Stomach (tissue), 8 donors: ENCODE measurements at regions not wholly inside any gene's neighbourhood (a gene's known extent, or its start where the extent isn't known, plus 50 kb on each side); places are given as distances from the start of the nearest gene placed in this dataset.

Source experiments
- DNase-seq, 2 donors: peaks; one replicate each; pipeline versions ENCODE4 v3.0.0 to v3.0.0-alpha.2; 2013 to 2019
- H3K27ac ChIP-seq, 5 donors: fragments of 200-600 bp in 4 of 5; sonication (generic) in 4 of 5; one replicate each; pipeline ENCODE4 v1.5.1; 2013 to 2019; ENCODE audit warnings: mild to moderate bottlenecking in 1 of 5, moderate library complexity in 1 of 5
- H3K27me3 ChIP-seq, 3 donors: fragments of 200-600 bp; sonication (generic); one replicate each; pipeline ENCODE4 v1.5.1; 2017 to 2019; ENCODE audit warnings: mixed run types in 1 of 3
- H3K36me3 ChIP-seq, 4 donors: fragments of 200-600 bp; sonication (generic); 1 replicate in 3 of 4; 2 replicates in 1 of 4; pipeline ENCODE4 v1.5.1; 2016 to 2019
- H3K4me1 ChIP-seq, 4 donors: fragments of 200-600 bp; sonication (generic); one replicate each; pipeline ENCODE4 v1.5.1; 2016 to 2019
- H3K4me3 ChIP-seq, 4 donors: fragments of 200-600 bp; sonication (generic) in 3 of 4; one replicate each; pipeline ENCODE4 v1.5.1; 2016 to 2019; ENCODE audit warnings: mild to moderate bottlenecking in 1 of 4
- H3K9me3 ChIP-seq, 4 donors: fragments of 200-600 bp; sonication (generic); one replicate each; pipeline ENCODE4 v1.5.1; 2016 to 2019
- EP300 ChIP-seq: sonication (generic); formaldehyde crosslinking; IDR thresholded peaks from one replicate; pipeline ENCODE4 v1.6.1; 2017; ENCODE audit warnings: antibody characterized with exemption
- POLR2A ChIP-seq, 4 donors: fragments of 450-650 bp; IDR thresholded peaks; one replicate each; pipeline ENCODE4 v1.6.1; 2016; ENCODE audit warnings: antibody characterized with exemption in 4 of 4, control low read depth in 2 of 4, mild to moderate bottlenecking in 1 of 4, moderate library complexity in 1 of 4
- POLR2AphosphoS5 ChIP-seq, 3 donors: sonication (generic); formaldehyde crosslinking; IDR thresholded peaks; one replicate each; pipeline ENCODE4 v1.6.1; 2016; ENCODE audit warnings: antibody characterized with exemption in 3 of 3
- WGBS, 5 donors: extraction: QIAGEN DNeasy Blood & Tissue Kit in 3 of 5; methylation state at CpG; one replicate each; pipeline versions ENCODE4 v1.1.5 to v1.1.7; 2013 to 2018; 5-methylcytosine and 5-hydroxymethylcytosine counted together
- intact Hi-C: fragments of 100-400 bp; cut with DNase I; formaldehyde crosslinking; loops from one replicate; pipeline ENCODE4 v1.15.1; 2023; ENCODE audit warnings: low total_unique reads
- TF ChIP-seq, protein P1 (sequence below), 7 experiments: fragments of 450-650 bp in 4 of 7; fragments of 200-600 bp in 3 of 7; sonication (generic) in 3 of 7; IDR thresholded peaks; one replicate each; pipeline ENCODE4 v1.5.1; 2016 to 2019; ENCODE audit warnings: antibody characterized with exemption in 7 of 7, control low read depth in 2 of 7, mild to moderate bottlenecking in 1 of 7
- donor health status: healthy with polysubstance abuse.
- donor health status: Bipolar disorder and iron deficiency.
- donor health status: healthy.

DNA sequence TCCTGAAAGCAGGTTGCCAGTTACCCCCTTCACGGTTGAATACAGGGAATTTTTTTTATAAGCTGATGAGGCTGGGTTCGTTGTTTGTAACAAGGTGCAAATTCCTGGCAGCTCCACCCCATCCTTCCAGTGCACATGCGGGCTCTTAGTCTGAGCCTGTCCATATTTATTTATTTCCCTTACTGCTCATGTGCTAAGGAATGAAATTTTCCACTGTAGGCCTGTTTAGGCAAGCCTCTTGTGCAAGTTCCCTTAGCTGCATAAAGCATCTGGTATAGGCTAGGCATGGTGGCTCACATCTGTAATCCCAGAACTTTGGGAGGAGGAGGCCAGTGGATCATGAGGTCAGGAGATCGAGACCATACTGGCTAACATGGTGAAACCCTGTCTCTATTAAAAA lies 560.9 kb upstream of the PCDH9 start:
- TF ChIP-seq POLR2A (IDR thresholded peaks at IDR 0.05) (no peak), POLR2AphosphoS5 (IDR thresholded peaks at IDR 0.05) (no peak), EP300 (no peak)
- TF ChIP-seq, protein P1, sequence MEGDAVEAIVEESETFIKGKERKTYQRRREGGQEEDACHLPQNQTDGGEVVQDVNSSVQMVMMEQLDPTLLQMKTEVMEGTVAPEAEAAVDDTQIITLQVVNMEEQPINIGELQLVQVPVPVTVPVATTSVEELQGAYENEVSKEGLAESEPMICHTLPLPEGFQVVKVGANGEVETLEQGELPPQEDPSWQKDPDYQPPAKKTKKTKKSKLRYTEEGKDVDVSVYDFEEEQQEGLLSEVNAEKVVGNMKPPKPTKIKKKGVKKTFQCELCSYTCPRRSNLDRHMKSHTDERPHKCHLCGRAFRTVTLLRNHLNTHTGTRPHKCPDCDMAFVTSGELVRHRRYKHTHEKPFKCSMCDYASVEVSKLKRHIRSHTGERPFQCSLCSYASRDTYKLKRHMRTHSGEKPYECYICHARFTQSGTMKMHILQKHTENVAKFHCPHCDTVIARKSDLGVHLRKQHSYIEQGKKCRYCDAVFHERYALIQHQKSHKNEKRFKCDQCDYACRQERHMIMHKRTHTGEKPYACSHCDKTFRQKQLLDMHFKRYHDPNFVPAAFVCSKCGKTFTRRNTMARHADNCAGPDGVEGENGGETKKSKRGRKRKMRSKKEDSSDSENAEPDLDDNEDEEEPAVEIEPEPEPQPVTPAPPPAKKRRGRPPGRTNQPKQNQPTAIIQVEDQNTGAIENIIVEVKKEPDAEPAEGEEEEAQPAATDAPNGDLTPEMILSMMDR (IDR thresholded peaks at IDR 0.05), result no peak
- no peaks in the 10 kb centered on the region for H3K36me3 ChIP-seq
- no peak for DNase-seq
- intact Hi-C loops, result no loop called here
- 71 to 84% (median 82%) methylated on average over 4 of the region's 4 CpGs for WGBS, 5 donors
- H3K27me3 ChIP-seq, result no peaks in the 10 kb centered on the region
- H3K9me3 ChIP-seq, result no peaks in the 10 kb centered on the region
- no peak overlapping the region for H3K27ac ChIP-seq
- H3K4me3 ChIP-seq, result no peak overlapping the region
- H3K4me1 ChIP-seq, result no peaks in the 10 kb centered on the region

DNA sequence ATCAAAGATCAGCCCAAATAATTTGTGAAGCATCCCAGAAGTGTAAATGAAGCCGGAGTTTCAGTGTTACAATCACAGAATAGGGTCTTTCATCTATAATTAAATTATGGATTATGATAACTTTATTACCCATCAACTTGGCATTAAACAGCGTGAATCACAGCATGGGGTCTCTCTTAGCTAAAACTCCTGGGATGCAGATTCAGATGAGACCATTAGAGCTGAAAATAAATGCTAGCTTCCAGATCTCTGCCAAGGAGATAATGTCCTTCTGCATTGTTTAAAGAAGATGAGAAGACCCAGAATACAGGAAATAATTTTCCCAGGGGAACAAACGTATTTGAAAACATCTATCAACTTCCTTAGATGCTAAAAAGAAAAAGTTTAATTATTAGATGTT lies 546.0 kb upstream of the PCDH9 start:
- Histone ChIP-seq H3K9me3 (peaks cover 0 to 18% (median 12%) of the 10 kb centered on the region in 4 donors), H3K27me3 (no peaks in the 10 kb centered on the region), H3K4me1 (no peaks in the 10 kb centered on the region), H3K27ac (no peak overlapping the region), H3K4me3 (no peak overlapping the region), H3K36me3 (no peaks in the 10 kb centered on the region)
- no peak for TF ChIP-seq POLR2AphosphoS5 (IDR thresholded peaks at IDR 0.05)
- intact Hi-C loops, result no loop called here
- WGBS, 5 donors, result 55 to 67% (median 59%) methylated on average over 3 of the region's 3 CpGs
- no peak for DNase-seq

DNA sequence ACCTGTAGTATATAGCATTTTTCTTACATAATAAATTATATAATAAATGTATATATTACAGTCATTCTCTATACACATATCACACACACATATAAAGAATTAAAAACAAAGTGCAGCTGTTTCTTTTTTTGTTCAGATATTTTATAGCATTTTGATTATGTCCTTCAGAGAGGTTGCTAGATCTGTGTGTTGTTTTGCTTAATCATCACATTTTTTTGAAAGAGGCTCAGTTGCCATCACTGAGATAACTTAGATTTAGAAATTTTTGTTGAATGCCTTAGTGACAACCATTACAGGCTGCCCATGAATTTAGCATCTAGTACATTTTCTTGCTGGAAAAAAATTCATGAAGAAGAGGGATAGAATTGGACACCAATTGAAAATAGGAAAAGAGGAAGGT lies 545.2 kb upstream of the PCDH9 start:
- no peaks in the 10 kb centered on the region for H3K27me3 ChIP-seq
- H3K4me1 ChIP-seq, result no peaks in the 10 kb centered on the region
- H3K4me3 ChIP-seq, result no peak overlapping the region
- TF ChIP-seq POLR2A (IDR thresholded peaks at IDR 0.05) (no peak), EP300 (no peak), POLR2AphosphoS5 (IDR thresholded peaks at IDR 0.05) (no peak)
- TF ChIP-seq, protein P1 (IDR thresholded peaks at IDR 0.05), result no peak
- DNase-seq, result no peak
- no peaks in the 10 kb centered on the region for H3K36me3 ChIP-seq
- H3K9me3 ChIP-seq, result peaks cover 0 to 18% (median 12%) of the 10 kb centered on the region in 4 donors
- no peak overlapping the region for H3K27ac ChIP-seq
- intact Hi-C loops, result no loop called here

DNA sequence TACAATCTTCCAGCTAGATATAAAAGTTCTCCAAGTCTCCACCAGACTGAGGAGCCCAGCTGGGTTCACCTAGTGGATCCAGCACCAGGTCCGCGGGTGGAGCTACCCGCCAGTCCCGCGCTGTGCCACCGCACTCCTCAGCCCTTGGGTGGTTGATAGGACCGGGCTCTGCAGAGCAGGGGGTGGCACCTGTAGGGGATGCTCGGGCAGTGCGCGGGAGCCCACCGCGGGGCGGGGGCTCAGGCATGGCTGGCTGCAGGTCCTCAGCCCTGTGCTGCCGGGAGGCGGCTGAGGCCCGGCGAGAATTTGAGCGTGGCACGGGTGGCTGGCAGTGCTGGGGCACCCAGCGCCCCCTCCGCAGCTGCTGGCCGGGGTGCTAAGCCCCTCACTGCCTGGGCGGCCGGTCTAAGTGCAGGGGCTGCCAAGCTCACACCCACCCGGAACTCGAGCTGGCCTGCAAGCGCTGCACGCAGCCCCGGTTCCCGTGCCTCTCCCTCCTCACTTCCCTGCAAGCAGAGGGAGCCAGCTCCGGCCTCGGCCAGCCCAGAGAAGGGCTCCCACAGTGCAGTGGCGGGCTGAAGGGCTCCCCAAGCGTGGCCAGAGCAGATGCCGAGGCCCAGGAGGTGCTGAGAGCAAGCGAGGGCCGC lies 542.8 kb upstream of the PCDH9 start:
- Histone ChIP-seq H3K27ac (no peak overlapping the region), H3K27me3 (no peaks in the 10 kb centered on the region), H3K4me3 (no peak overlapping the region), H3K9me3 (peaks cover 0 to 30% (median 15%) of the 10 kb centered on the region in 4 donors), H3K36me3 (no peaks in the 10 kb centered on the region), H3K4me1 (no peaks in the 10 kb centered on the region)
- intact Hi-C loops, result no loop called here
- 88 to 96% (median 92%) methylated on average over 25 to 37 of the region's 37 CpGs for WGBS, 5 donors
- no peak for DNase-seq
- TF ChIP-seq EP300 (no peak), POLR2A (IDR thresholded peaks at IDR 0.05) (no peak), POLR2AphosphoS5 (IDR thresholded peaks at IDR 0.05) (no peak)
- TF ChIP-seq, protein P1 (IDR thresholded peaks at IDR 0.05), result no peak

DNA sequence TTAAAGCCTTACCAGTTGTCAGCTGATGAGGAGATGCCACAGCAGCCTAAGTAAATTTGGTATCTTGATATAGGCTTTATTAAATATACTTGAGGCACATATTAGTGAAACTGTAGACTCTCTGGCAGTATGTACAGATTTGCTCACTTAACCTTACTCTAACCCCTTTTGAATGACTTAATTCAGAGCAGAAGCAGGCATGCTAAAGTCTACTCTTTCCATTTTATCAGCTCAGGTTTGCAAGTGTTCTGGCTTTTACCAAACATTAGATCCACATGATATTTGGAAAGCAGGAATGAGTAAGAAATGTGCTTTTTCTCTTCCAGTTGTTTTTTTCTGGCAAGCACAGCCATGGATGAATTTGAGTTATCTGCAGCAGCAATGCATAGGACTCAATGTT lies 541.0 kb upstream of the PCDH9 start:
- H3K27ac ChIP-seq, result no peak overlapping the region
- no peak for TF ChIP-seq POLR2AphosphoS5 (IDR thresholded peaks at IDR 0.05)
- TF ChIP-seq, protein P1 (IDR thresholded peaks at IDR 0.05), result no peak
- TF ChIP-seq EP300, result no peak
- no peak for TF ChIP-seq POLR2A (IDR thresholded peaks at IDR 0.05)
- H3K9me3 ChIP-seq, result peaks cover 0 to 30% (median 15%) of the 10 kb centered on the region in 4 donors
- intact Hi-C loops, result no loop called here
- DNase-seq, result no peak
- no peaks in the 10 kb centered on the region for H3K36me3 ChIP-seq
- H3K27me3 ChIP-seq, result no peaks in the 10 kb centered on the region
- no peaks in the 10 kb centered on the region for H3K4me1 ChIP-seq
- no peak overlapping the region for H3K4me3 ChIP-seq
